COLO668 (cell line): ENCODE measurements at regions not wholly inside any gene's neighbourhood (a gene's known extent, or its start where the extent isn't known, plus 50 kb on each side); places are given as distances from the start of the nearest gene placed in this dataset.
A peak's percentile ranks its signal among the peaks of the same experiment; 100 is the strongest.

Experiments used
- DNase-seq: peaks from one replicate; lab custom pipeline; 2025; ENCODE audit not compliant: unreplicated experiment; lab: John Stamatoyannopoulos, UW

DNA sequence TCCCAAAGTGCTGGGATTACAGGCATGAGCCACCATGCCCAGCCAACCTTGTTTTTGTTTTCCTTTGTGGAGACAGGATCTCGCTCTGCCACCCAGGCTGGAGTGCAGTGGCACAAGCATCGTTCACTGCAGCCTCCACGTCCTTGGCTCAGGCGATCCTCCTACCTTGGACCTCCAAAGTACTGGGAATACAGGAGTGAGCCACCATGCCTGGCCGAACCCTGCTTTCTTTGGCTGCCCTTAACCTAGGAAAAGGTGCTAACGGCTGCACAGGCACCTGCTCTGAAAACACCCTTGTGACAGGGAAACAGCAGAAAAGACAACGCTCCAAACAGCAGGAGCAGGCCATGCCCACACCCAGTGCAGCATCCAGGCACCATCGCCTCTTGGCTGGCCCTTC, 71.9 kb downstream of the OAT start:
- no peak for DNase-seq

DNA sequence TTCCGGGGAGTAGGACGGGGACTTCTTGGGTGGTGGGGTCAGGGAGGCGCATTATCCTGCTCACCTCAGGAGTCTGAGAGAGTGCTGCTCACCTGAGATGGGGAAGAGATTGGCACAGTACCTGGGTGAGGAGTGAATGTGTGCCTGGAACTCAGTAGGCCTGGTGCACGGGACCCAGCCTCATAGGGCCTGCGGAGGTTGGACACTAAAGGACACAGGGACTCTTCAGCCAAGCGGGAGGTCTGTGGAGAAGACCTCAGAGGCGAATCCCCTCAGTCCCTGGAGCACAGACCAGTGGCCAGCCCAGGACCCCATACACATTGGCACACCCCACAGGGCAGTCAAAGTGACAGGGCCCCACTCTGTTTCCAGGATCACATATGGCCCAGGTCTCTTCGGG, 73.2 kb downstream of the OAT start:
- DNase-seq: no peak

DNA sequence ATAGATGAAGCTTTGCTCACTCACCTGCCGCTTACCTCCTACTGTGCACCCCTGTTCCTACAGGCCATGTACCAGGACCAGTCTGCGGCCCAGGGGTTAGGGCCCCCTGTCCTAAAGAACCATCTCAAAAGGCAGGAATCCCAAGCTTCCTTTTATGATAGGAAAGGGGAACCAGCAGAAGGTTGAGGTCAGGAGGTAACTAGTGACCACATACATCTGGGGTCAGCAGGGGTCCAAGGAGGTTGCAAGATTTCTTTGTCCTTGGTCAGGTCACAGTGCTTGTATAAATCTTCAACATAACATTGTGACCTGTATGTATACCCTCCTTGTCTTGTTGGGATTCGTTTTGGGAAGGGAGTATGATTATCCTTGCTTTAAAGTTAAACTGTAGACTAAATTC, 73.8 kb downstream of the OAT start:
- DNase-seq: no peak

DNA sequence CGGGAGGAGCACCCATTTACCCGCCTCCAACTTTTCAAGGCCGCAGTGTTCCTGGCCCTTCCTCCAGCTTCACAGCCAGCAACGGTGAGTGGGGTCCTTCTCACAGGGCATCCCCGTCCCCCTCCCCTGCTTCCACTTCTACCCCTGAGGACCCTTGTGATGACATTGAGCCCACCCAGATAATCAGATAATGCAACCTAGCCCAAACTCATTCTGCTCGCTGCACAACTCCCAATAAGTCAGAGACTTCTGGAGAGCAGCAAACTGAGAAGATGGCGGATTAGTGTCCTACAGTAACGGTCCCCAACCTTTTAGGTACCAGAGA, 74.5 kb downstream of the OAT start:
- no peak for DNase-seq

DNA sequence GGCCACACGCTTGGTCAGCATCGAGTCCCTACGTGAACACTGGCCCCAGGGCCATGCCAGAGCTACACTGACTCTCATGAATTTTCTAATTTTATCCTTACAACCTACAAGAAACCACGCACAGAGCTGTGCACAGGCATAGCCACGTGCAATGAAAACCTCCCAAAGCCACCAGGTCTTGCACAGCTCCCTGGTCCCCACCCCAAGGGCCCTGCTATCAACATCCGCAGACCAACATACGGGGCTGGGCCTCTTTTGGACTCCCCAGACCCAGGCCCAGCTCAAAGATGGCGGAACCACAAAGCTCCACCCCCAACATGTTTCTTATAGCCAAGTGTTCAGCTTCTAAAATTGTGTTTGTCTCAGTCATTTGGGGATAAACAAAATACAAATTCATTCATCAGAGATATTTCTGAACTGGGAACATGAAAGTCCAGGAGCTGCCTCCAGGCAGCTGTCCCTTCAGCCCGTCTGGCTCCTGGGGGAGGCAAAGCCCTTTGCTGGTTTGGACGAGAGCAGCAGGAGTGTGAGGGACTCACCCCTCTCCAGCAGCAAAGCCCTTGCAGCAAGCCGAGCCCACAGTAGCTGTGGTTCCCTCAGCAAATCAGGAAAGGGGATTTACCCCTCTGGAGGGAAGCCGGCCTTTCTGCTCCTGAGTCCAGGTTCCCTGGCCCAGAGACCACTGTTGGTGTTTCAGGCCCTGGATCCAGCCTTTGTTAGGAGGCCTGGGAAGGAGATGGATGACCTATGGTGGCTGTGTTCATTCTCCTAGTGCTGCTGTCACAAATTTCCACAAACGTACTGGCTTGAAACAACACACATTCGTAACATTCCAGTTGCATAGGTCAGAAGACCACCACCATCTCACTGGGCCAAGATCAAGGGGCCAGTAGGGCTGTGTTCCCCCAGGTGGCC, 75.1 kb downstream of the OAT start:
- DNase-seq: no peak

DNA sequence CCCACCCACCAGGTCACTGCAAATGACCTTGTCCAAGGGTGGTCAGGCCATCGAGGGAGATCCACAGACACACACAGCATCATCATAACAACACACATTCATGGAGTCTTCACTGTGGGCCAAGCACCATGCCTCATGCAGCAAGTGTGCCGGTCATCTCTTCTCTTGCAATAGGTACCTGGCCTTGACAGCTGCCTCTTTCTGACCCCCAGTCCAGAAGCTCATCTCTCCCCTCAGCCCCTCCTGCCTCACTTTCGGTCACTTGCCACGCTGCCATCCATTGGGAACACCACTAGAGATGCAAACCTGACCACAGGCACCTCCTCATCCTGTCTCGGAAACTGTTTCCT, 75.9 kb downstream of the OAT start:
- no peak for DNase-seq

DNA sequence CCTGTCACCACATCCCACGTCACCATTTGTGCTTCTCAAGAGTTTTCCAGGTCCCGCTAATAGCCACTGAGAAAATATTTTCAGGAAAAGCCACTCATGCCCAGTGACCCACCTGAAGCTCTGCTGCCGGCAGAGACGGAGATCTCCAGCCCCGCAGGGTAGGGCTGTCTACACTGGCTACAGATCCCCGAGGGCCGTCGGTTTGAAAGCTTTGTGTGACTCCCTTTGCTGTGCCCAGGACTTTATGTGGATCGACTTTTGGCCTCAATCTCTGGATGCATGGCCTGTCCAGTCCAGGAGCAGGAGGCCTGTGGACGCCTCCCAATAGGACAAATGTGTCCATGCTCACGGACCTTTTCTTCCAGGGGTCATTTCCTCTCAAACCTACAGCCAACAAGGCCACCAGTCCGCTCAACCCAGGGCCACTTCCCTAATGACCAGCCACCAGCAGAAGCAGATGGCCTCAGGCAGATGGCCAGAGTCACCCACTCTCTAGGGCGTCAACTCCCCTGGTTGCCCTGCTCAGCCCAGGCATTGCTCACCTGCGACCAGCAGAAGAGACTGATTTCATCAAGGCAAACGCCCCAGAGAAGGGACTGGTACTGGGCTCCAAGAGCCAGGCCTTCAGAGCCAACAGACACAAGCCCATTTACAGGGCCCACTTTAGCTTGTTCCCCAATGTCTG, 76.4 kb downstream of the OAT start:
- DNase-seq: no peak

DNA sequence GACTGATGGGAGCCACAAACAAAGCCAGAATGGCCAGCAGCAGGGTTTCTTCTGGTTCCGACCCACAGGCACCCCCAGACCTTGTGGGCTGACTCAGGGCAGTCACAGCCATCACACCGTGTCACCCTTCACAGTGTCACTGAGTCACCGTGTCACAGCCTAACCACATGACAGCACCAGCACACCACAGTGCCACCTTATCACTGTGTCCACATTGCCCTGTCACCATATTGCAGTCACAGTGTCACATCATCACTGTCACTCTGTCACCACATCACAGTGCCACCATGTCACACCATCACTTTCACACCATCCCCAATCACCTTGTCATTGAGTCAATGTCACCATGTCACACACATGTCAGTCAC, 77.0 kb downstream of the OAT start:
- DNase-seq: no peak

DNA sequence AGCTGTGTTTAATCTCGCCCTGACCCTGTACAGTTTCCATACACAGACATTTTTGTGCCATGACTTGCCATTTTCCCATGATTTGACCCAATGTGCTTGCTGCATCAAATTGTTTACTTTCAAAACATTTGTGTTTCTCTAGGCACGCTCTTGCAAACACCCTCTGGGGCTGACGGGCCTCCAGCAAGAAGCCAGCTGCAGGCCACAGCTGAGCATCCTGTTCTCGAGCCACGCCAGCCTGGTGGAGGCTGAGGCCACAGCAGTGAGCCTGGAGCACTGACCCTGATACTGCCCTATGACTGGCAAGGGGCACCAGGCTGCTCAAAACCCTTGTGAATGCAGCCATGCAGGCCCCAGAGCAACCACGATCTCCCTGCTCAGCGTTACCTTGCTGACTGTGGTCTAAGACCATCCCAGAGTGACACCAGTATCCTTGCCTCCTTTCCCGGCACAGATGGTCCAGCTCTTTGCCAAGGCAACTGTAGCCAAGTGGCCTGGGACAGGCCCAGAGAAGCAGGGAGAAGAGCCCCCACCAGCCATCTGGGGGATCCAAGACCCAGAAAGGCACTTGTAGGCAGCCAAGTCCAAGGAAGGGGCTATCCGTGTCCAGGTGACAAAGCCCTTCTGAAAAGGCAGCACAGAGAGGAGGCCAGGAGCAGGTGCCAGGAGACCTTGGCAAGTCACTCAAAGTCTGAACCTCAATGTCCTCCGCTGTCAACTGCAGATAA, 78.5 kb downstream of the OAT start:
- peak; percentile 6 for DNase-seq

DNA sequence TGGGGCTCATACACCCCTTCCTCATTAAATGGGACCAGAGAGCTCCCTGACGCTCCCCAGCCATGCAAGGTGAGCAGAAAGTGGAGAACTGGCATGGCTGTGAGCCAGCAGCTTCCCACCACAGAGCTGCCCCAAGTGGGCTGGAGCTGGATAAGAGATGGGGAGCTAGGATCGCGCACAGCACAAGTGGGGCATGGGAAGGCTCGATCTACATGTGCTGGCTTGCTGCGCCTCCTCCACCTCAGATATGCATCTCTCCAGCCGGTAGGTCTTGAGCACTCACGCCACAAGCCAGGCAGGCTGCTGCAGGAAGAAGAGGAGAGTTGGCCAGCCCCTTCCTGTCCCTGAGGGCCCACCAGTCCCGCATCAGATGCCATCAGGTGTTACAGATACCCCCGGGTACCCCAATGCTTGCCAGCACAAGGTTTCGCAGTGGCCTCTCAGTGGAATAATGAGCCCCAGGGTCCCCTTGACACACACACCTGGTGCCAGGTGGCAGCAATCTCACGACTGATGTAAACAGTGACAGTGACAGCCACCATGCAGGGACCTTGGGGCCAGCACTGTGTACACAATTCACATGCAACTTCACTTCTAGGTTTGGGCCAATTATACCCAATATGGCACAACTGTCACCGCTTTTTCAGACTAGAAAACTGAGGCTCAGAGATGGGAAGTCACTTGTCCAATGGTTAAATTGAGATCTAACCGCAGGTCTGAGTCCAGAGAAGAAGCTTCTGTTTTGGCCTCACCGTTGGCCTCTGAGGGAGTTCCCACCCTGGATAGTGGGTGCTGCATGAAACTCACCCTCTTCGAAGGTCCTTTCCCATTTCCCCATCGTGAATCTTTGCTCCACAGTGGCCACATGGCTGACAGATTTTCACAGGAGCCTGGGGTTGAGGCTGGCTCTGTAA, 79.3 kb downstream of the OAT start:
- peak; percentile 26 for DNase-seq

DNA sequence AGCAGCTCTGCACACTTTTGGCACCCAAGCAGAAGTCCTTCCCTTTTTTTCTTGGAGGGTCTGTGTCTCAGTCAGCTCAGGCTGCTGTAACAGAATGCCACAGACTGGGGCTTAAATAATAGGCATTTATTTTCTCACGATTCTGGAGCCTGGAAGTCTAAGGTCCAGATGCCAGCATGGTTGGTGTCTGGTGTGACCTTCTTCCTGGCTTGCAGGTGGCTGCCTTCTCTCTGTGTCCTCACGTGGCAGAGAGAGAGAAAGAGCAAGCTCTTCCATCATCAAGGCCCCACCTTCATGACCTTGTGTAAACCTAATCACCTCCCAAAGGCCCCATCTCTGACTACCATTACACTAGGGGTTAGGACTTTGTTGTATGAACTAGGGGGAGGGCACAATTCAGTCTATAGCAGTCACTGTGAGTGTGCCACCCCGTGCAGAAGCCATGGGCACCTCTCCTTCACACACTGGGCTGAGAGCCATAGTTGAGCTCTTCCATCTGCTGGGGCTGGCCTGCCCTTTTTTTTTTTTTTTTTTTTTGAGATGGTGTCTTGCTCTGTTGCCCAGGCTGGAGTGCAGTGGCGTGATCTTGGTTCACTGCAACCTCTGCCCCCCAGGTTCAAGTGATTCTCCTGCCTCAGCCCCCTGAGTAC, 80.3 kb downstream of the OAT start:
- DNase-seq: no peak

DNA sequence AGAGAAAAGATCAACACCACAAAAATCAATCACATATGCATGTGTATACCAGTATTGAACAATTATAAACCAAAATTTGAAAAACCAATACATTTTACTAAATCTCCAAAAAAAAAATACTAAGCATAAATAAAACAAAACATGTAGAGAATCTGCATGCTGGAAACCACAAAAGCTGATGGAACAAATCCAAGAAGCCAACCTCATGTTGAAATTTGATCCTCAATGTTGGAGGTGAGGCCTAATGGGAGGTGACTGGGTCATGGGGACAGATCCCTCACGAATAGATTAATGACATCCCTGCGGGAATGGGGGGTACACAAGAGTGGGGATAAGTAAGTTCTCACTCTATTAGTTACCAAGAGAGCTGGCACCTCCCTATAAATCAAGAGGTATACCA, 82.5 kb downstream of the OAT start:
- no peak for DNase-seq

DNA sequence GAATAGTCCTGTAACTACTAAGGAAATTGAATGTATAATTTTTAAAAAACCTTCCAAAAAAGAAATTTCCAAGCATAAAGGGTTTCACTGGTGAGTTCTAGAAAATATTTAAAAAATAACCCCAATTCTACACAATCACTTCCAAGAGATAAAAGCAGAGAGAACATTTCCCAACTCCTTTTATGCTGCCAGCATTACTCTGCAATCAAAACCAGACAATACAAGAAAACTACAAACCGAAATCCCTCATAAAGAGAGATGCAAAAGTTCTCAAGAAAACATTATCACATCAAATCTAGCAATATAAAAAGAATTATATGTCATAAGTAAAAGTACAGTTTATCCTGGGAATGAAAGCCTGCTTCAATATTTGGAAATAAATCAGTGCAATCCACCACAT, 84.8 kb downstream of the OAT start:
- DNase-seq: no peak

DNA sequence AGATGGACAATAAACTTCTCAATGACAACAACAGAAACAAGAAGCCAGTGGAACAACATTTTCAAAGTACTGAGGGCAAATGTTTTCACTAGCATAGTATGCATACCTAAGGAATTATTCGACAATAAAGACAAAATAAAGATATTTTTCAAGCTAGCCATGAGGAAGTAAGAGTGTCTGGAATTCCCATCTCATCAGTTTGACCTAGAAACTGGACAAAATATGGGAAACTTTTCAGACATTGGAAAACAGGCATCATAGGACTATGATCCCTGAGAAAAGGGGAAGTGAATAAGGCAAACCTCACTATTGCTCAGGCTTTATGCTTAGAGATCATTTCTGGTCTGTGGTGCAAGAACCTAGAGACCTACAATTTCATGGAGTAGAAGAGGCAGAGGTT, 86.3 kb downstream of the OAT start:
- DNase-seq: no peak

DNA sequence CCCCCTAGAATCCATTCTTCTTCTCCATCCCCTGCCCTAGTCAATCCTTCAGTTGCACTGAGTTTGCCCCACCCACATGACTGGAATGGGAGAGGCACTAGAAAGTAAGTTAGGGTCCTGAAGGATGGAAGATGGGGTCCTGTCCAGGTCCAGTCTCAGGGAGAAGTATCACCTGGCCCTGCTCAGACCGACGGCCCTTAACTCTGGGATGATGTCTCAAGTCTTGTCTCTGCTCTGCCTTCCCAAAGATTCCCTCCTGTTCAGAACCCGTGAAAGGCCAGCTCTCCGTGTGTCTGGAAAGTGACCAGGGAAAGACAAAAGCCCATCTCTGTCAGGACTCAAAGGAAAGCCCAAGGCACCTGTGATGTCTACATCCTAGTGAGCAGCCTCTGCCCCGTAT, 88.8 kb downstream of the OAT start:
- DNase-seq: no peak

DNA sequence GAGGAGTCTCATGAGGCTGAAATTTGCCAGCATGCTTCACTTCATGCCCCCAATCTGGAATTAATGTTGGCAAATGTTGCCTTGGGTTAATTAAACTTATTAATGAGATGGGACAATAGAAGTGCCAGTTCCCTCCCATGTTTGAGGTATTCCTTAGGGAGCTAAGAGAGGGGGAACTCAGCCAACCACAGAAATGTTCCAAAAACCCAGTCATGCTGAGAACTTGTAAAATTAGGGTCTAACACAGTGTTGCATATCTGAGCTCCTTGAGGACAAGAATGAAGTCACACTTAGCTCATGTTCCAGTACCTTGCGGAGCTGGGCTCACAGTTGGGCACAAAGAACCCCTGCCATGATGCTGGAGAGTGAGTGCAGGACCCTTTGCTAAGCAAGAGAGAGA, 89.4 kb downstream of the OAT start:
- no peak for DNase-seq

DNA sequence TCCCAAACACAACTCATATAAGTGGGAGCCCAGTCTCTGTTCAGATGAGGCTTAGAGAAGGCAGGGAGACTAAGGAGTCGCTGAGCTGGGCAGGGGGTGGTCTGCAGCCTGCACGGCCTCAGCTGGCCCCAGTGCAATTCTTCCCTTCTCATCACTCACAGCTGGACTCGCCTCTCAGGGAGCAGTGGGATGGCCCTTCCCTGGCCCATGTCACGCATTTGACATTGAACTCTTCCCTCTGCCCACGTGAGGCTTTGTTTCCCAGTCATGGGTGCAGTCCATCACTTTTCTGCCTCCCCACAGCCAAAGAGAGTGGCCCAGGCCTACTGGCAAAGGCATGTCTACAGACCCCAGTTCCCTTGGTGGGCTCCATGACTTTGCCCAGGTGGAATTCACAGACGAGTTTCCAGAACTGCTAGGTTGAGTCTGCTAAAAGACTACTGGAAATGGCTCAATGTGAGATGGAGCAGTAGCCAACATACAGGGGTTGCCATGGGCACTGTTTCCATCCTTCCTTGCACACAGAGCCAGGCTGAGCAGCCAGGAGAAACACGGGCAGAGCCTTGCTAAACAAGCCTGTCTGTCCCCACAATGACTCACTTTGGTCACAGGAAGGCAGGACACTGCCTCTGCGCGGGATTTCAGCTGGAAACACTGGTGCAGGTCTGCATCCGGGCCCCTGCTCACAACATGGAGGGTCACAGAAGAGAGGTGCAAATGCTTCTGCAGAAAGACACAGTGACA, 90.1 kb downstream of the OAT start:
- no peak for DNase-seq

DNA sequence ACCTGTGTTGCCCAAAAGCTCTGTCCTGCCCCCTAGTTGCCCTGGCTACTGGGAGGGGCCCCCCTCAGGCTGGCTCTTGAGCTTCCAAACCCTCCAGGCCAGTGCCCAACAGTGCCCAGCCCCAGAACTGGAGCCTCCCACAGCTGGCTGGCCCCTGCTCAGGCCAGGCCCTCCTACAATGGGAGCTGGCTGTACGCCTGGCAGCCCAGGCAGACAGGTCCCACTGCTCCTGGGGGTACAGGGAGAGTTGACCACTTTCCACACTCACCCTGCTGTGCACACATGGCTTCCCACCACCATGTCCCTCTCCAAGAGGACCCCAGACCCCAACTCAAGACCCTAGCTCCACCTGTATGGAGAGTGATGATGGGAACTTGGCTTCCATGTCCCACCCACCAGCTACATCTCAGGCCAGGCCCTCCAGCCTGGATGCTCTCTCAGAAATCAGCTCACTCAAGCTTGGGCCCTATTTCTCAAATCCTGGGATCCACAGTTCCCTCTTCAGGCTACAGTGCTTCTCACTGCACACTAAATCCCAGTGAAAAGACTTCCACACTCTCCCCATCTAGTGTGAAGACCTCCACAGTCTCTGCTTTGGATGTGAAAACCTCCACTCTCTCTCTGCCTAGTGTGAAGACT, 92.6 kb downstream of the OAT start:
- DNase-seq: no peak

DNA sequence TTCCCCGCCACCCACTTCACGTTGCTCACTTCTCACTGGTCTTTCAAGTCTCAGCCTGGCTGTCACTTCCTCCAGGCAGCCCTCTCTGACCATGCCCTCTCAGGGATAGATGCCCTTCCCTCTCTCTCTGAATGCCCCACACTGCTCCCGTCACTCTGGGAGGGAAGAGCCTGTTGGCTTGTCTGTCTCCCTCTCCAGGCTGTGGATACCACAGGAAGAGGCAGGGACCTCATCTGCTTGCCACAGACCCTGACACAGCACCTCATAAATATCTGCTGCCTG, 93.1 kb downstream of the OAT start:
- DNase-seq: no peak
